PC-3 (cell line): ENCODE measurements at regions not wholly inside any gene's neighbourhood (a gene's known extent, or its start where the extent isn't known, plus 50 kb on each side); places are given as distances from the start of the nearest gene placed in this dataset.

ENCODE experiments used
- CTCF ChIP-seq: fragments of 300-600 bp; sonication (generic); conservative IDR thresholded peaks from 2 replicates; pipeline ENCODE4 v1.5.1; 2017; ENCODE audit warnings: antibody characterized with exemption, low read depth, mild to moderate bottlenecking, low read length
- EZH2 ChIP-seq: fragments of 300-600 bp; sonication (generic); IDR thresholded peaks from one replicate; pipeline ENCODE4 v1.6.1; 2017; ENCODE audit warnings: antibody characterized with exemption, mild to moderate bottlenecking, low read length; ENCODE audit not compliant: unreplicated experiment
- EZH2phosphoT487 ChIP-seq: fragments of 300-600 bp; sonication (generic); IDR thresholded peaks from 2 replicates; pipeline ENCODE4 v1.6.1; 2018; ENCODE audit warnings: mild to moderate bottlenecking, antibody characterized with exemption, low read length, borderline replicate concordance

GRCh38 chr17:79667121-79667715 is 56.4 kb upstream of the RBFOX3 start:
- TF ChIP-seq CTCF (no peak), EZH2 (no peak), EZH2phosphoT487 (no peak)
